ENCODE measurements at regions not wholly inside any gene's neighbourhood (a gene's known extent, or its start where the extent isn't known, plus 50 kb on each side); places are given as distances from the start of the nearest gene placed in this dataset.

GRCh38 chr10:75342397-75342796 is 59.2 kb downstream of the ZNF503 start:
- CTCF ChIA-PET = interaction anchor here (0.8 to 1.8 kb wide), 2 partner anchors 53 to 1434 kb away, joined by 3 to 5 read pairs; no protein-coding TSS in a partner anchor
- Histone ChIP-seq H3K27ac (no peak overlapping the region), H3K4me2 (no peak overlapping the region), H3K9me3 (peaks cover 12% of the 10 kb centered on the region; the same call in 1 of the 3 replicates), H3K4me3 (no peak overlapping the region), H3K4me1 (no peaks in the 10 kb centered on the region)
- 55% methylated on average over 4 of the region's 5 CpGs for WGBS (ENCODE audit: missing lambda C conversion rate)
- POLR2A ChIA-PET = no interaction called here
- TF ChIP-seq E2F6 (IDR thresholded peaks at IDR 0.05; ENCODE audit: borderline replicate concordance, low read depth) (no peak), MAX (IDR thresholded peaks at IDR 0.05) (no peak), EP300 (IDR thresholded peaks at IDR 0.05) (no peak), FOSB (CRISPR knock-in tag; IDR thresholded peaks at IDR 0.05) (no peak), SMC3 (IDR thresholded peaks at IDR 0.05) (no peak), HOXB13 (CRISPR knock-in tag; IDR thresholded peaks at IDR 0.05; ENCODE audit: low read depth) (no peak), KDM5A (IDR thresholded peaks at IDR 0.05) (no peak), CEBPB (IDR thresholded peaks at IDR 0.05) (no peak), MAZ (IDR thresholded peaks at IDR 0.05; ENCODE audit: borderline replicate concordance, low read depth, low read length) (no peak), ZSCAN20 (CRISPR knock-in tag; IDR thresholded peaks at IDR 0.05) (no peak), FOXS1 (CRISPR knock-in tag; IDR thresholded peaks at IDR 0.05) (no peak), ZFP36 (IDR thresholded peaks at IDR 0.05; ENCODE audit: borderline replicate concordance, partially characterized antibody) (no peak), ESRRA (IDR thresholded peaks at IDR 0.05; ENCODE audit: borderline replicate concordance, low read length) (no peak), CHD4 (IDR thresholded peaks at IDR 0.05; ENCODE audit: borderline replicate concordance) (no peak)
- no peak for ATAC-seq
- no peak for DNase-seq (ENCODE audit: low read depth in 1 of 2, low spot score in 1 of 2)
- no peak for FAIRE-seq

GRCh38 chr10:75335983-75336382 is 65.6 kb downstream of the ZNF503 start:
- TF ChIP-seq CEBPB (IDR thresholded peaks at IDR 0.05) (no peak), HDAC2 (IDR thresholded peaks at IDR 0.05) (no peak), GATA3 (IDR thresholded peaks at IDR 0.05; ENCODE audit: borderline replicate concordance) (no peak), CHD2 (IDR thresholded peaks at IDR 0.05; ENCODE audit: low read length, partially characterized antibody) (no peak), CBX8 (IDR thresholded peaks at IDR 0.05) (no peak), MAZ (IDR thresholded peaks at IDR 0.05; ENCODE audit: borderline replicate concordance, low read depth, low read length) (no peak), REST (IDR thresholded peaks at IDR 0.05) (no peak), TFCP2L1 (CRISPR knock-in tag; IDR thresholded peaks at IDR 0.05) (no peak)
- FAIRE-seq (no peak), ATAC-seq (no peak), DNase-seq (ENCODE audit: low read depth in 1 of 2, low spot score in 1 of 2) (no peak)
- ChIA-PET POLR2A (no interaction called here), CTCF (no interaction called here)
- Histone ChIP-seq H3K27ac (no peak overlapping the region), H3K9me3 (no peaks in the 10 kb centered on the region), H3K4me3 (no peak overlapping the region), H3K4me1 (no peaks in the 10 kb centered on the region), H3K4me2 (no peak overlapping the region)

GRCh38 chr10:75335191-75335590 is 66.4 kb downstream of the ZNF503 start:
- Histone ChIP-seq H3K9me3 (no peaks in the 10 kb centered on the region), H3K4me3 (no peak overlapping the region), H3K27ac (no peak overlapping the region), H3K4me1 (no peaks in the 10 kb centered on the region), H3K4me2 (no peak overlapping the region)
- CTCF ChIA-PET = no interaction called here
- no peak for TF ChIP-seq TP53 (CRISPR knock-in tag; IDR thresholded peaks at IDR 0.05)
- no peak for TF ChIP-seq CHD4 (IDR thresholded peaks at IDR 0.05; ENCODE audit: borderline replicate concordance)
- DNase-seq (ENCODE audit: low read depth in 1 of 2, low spot score in 1 of 2) (no peak), FAIRE-seq (no peak), ATAC-seq (no peak)
- POLR2A ChIA-PET = no interaction called here
- WGBS (ENCODE audit: missing lambda C conversion rate) = 36% methylated on average over 1 of the region's 1 CpG

All from A549 (cell line).